ENCODE measurements at regions not wholly inside any gene's neighbourhood (a gene's known extent, or its start where the extent isn't known, plus 50 kb on each side); places are given as distances from the start of the nearest gene placed in this dataset.

DNA sequence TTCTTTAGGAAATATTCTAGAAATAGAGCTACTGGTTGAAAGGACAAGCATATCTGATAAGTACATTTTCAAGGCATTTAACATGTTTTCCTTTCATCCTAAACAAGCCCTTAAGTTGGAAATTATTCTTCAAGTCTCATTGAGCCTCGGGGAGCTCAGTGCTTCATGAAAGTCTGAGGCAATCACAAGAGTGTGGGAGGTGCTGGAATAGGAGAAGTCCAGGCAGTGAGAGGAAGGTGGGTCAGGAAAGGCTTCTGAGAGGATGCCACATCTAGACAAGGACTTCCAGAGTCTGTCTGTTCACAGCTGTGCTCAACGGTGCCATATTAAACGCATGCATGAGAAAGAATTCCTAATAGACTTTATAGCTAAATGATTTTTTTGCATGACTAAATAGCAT lies 69.8 kb downstream of the CD83 start:
- TF ChIP-seq, protein P1, sequence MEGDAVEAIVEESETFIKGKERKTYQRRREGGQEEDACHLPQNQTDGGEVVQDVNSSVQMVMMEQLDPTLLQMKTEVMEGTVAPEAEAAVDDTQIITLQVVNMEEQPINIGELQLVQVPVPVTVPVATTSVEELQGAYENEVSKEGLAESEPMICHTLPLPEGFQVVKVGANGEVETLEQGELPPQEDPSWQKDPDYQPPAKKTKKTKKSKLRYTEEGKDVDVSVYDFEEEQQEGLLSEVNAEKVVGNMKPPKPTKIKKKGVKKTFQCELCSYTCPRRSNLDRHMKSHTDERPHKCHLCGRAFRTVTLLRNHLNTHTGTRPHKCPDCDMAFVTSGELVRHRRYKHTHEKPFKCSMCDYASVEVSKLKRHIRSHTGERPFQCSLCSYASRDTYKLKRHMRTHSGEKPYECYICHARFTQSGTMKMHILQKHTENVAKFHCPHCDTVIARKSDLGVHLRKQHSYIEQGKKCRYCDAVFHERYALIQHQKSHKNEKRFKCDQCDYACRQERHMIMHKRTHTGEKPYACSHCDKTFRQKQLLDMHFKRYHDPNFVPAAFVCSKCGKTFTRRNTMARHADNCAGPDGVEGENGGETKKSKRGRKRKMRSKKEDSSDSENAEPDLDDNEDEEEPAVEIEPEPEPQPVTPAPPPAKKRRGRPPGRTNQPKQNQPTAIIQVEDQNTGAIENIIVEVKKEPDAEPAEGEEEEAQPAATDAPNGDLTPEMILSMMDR (IDR thresholded peaks at IDR 0.05; ENCODE audit: insufficient read depth, low read length, poor library complexity, severe bottlenecking) = no peak
- Histone ChIP-seq H3K36me3 (ENCODE audit: control insufficient read depth, insufficient read depth, low read length) (no peaks in the 10 kb centered on the region), H3K4me3 (ENCODE audit: low read depth, low read length) (no peak overlapping the region), H3K27me3 (ENCODE audit: control insufficient read depth, insufficient read depth, low read length) (no peaks in the 10 kb centered on the region)
- no peak for DNase-seq (ENCODE audit: low read depth)

DNA sequence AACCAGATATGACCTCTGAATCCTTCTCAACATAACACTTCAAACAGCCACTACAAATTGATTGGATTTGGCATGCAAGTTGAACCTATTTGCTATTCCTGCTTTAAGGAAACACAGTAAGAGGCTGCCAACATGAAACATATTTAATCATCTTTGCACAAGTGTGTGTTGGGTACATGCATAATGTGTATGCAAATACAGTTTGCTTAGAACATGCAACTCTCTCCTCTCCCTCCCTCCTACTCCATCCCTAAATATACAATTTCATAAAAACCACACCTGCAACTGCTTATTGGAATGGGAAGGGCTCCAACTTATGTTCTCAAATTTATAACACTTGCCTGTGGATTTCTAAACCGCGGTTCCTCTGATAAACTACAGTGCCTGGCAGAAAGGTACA lies 71.5 kb downstream of the CD83 start:
- TF ChIP-seq, protein P1 (IDR thresholded peaks at IDR 0.05; ENCODE audit: insufficient read depth, low read length, poor library complexity, severe bottlenecking) = no peak
- H3K27me3 ChIP-seq (ENCODE audit: control insufficient read depth, insufficient read depth, low read length) = no peaks in the 10 kb centered on the region
- DNase-seq (ENCODE audit: low read depth) = no peak
- H3K36me3 ChIP-seq (ENCODE audit: control insufficient read depth, insufficient read depth, low read length) = no peaks in the 10 kb centered on the region
- no peak overlapping the region for H3K4me3 ChIP-seq (ENCODE audit: low read depth, low read length)

DNA sequence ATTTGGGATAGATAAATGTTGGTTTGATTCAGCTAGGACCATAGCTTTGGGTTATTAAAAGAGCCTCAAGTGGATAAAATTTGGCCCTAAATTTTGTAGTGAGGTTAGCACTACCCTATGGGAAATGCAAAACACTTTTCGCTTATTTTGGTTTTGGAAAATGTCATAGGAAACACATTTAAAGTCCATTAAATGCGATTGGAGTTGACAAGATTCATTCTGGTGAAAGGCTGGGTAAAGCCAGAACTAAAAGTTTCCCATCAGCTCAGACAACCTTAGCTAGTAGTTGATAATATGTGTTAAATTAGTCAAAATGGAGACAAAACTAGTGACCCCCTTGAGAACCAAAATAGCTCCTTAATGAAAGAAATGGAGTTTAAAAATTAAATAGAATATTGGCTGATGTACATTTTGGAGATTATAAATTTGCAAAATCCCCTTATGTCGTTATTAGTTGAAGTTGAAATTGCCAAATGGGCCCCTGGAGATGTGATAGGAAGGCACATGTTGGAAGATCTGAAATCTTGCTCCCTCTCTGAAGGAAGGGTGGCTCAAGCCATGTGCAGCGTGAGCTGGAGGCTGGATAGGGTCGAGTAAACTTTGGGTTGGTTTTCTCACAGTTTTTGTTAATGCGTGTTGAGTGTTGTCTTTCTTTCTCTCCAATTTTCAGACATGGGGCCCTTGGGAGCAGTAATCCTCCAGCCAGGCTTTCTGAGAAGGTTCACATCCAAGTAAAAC lies 72.8 kb downstream of the CD83 start:
- H3K27me3 ChIP-seq (ENCODE audit: control insufficient read depth, insufficient read depth, low read length) = no peaks in the 10 kb centered on the region
- TF ChIP-seq, protein P1 (IDR thresholded peaks at IDR 0.05; ENCODE audit: insufficient read depth, low read length, poor library complexity, severe bottlenecking) = no peak
- H3K36me3 ChIP-seq (ENCODE audit: control insufficient read depth, insufficient read depth, low read length) = no peaks in the 10 kb centered on the region
- no peak overlapping the region for H3K4me3 ChIP-seq (ENCODE audit: low read depth, low read length)
- no peak for DNase-seq (ENCODE audit: low read depth)

DNA sequence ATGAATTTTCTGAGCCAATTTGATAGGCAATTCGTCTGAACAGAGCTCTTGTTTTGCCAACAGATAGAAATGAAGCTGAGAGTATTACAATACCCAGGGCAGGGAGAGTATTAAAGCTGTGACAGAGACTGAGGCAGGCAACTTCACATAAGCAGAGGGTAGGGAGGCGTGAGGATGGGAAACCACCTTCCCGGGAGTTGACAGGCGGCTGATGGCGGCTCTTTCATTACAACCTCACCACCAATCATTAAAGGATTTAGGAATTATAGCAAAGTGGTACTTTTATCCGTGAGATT lies 73.3 kb downstream of the CD83 start:
- TF ChIP-seq, protein P1 (IDR thresholded peaks at IDR 0.05; ENCODE audit: insufficient read depth, low read length, poor library complexity, severe bottlenecking) = no peak
- no peaks in the 10 kb centered on the region for H3K27me3 ChIP-seq (ENCODE audit: control insufficient read depth, insufficient read depth, low read length)
- H3K36me3 ChIP-seq (ENCODE audit: control insufficient read depth, insufficient read depth, low read length) = no peaks in the 10 kb centered on the region
- DNase-seq (ENCODE audit: low read depth) = no peak
- H3K4me3 ChIP-seq (ENCODE audit: low read depth, low read length) = no peak overlapping the region

- Histone ChIP-seq H3K27me3 (ENCODE audit: control insufficient read depth, insufficient read depth, low read length) (no peaks in the 10 kb centered on the region), H3K4me3 (ENCODE audit: low read depth, low read length) (no peak overlapping the region), H3K36me3 (ENCODE audit: control insufficient read depth, insufficient read depth, low read length) (no peaks in the 10 kb centered on the region)
- TF ChIP-seq, protein P1 (IDR thresholded peaks at IDR 0.05; ENCODE audit: insufficient read depth, low read length, poor library complexity, severe bottlenecking) = no peak
- DNase-seq (ENCODE audit: low read depth) = no peak
Measured at GRCh38 chr6:14191761-14192160, 74.2 kb downstream of the CD83 start.

DNA sequence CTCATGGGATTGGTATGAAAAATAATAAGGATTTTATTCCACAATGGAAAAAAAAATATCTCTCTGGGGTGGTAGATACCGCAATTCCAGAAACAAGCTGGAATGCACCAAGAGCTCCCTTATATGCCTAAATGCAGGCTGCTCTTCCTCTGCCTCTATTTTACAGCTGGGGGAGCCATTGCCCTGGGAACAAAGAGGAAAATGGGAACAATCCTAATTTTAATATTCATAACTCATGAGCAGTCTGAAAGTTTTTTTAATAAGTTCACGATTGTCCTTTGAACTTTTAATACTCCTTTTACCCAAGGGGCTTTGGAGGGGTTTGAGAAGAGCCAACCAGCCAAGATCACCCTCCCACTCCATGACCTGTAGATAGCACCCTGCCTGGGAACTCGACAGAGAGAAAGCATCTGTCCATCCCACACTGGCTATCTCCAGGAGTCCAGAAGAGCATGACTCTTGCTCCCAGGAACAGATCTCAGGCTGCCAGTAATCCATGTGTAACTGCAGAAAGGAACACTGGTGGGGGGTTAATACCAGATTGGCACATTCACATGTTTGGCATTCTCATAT lies 74.7 kb downstream of the CD83 start:
- no peaks in the 10 kb centered on the region for H3K27me3 ChIP-seq (ENCODE audit: control insufficient read depth, insufficient read depth, low read length)
- H3K36me3 ChIP-seq (ENCODE audit: control insufficient read depth, insufficient read depth, low read length) = no peaks in the 10 kb centered on the region
- no peak for DNase-seq (ENCODE audit: low read depth)
- no peak overlapping the region for H3K4me3 ChIP-seq (ENCODE audit: low read depth, low read length)
- TF ChIP-seq, protein P1 (IDR thresholded peaks at IDR 0.05; ENCODE audit: insufficient read depth, low read length, poor library complexity, severe bottlenecking) = no peak
